K562 (cell line): ENCODE measurements at regions not wholly inside any gene's neighbourhood (a gene's known extent, or its start where the extent isn't known, plus 50 kb on each side); places are given as distances from the start of the nearest gene placed in this dataset.

Experiments used
- ATAC-seq: fragments of 200-7000 bp; cut with Tn5 transposase; 3 replicates; pipeline ENCODE4 v1.9.1; 2020; ENCODE audit warnings: moderate library complexity
- BruUV-seq: library from RNA; stranded (reverse); fragments of 400-500 nt; replicated peaks from 2 replicates; lab custom pipeline; 2021; lab: Mats Ljungman, UMichigan
- CTCF ChIA-PET: fragments of 300-600 bp; formaldehyde crosslinking; extraction: SDS; loops from one replicate; lab custom pipeline; 2021; ENCODE audit warnings: low intra/inter-chr PET ratio; lab: Yijun Ruan, JAX
- POLR2A ChIA-PET: fragments of 300-600, 350-650 bp; sonication (Branson Sonifier 250); formaldehyde crosslinking; extraction: SDS; loops from one replicate; lab custom pipeline; 2021; ENCODE audit warnings: antibody characterized with exemption, inconsistent platforms; lab: Yijun Ruan, JAX
- DNase-seq, 4 experiments: peaks; one replicate each; pipeline versions ENCODE4 v3.0.0 to v3.0.0-alpha.2; 2011 to 2018; ENCODE audit warnings: low spot score in 3 of 4, mixed read lengths in 3 of 4; ENCODE audit errors: extremely low read depth in 1 of 4
- FAIRE-seq: peaks from 2 replicates; lab custom pipeline; 2011; peaks lifted over from hg19 to GRCh38; lab: Jason Lieb, UNC
- H2AFZ ChIP-seq: 2 replicates; pipeline ENCODE4 v1.6.0; 2011; ENCODE audit warnings: low read depth, low read length, control low read depth, inconsistent platforms
- H3K27ac ChIP-seq: fragments of 200-600 bp; 3 replicates; pipeline ENCODE4 v1.8.0; 2011; ENCODE audit warnings: low read depth, mild to moderate bottlenecking, control low read depth, inconsistent platforms, low read length, moderate library complexity, mixed read lengths; ENCODE audit errors: extremely low read depth
- H3K27me3 ChIP-seq, 2 experiments: fragments of 300-600 bp in 1 of 2; 2 replicates in 1 of 2; 3 replicates in 1 of 2; pipeline versions ENCODE4 v1.6.0 to v1.8.0; 2011; ENCODE audit warnings: inconsistent platforms in 2 of 2, low read length in 2 of 2, mild to moderate bottlenecking in 1 of 2, mixed read lengths in 1 of 2, moderate library complexity in 1 of 2; ENCODE audit not compliant: control insufficient read depth in 2 of 2, insufficient read depth in 2 of 2
- H3K36me3 ChIP-seq: fragments of 300-600 bp; 3 replicates; pipeline ENCODE4 v1.8.0; 2011; ENCODE audit warnings: mild to moderate bottlenecking, low read length, inconsistent platforms; ENCODE audit not compliant: control insufficient read depth, insufficient read depth
- H3K4me1 ChIP-seq, 2 experiments: fragments of 200-600 bp in 1 of 2; replicated peaks in 1 of 2; 2 replicates in 1 of 2; 3 replicates in 1 of 2; pipeline versions ENCODE4 v1.5.1 to v1.8.0; 2011; ENCODE audit warnings: inconsistent platforms in 2 of 2, low read length in 2 of 2, mild to moderate bottlenecking in 1 of 2, mixed read lengths in 1 of 2, moderate library complexity in 1 of 2; ENCODE audit not compliant: control insufficient read depth in 2 of 2, insufficient read depth in 2 of 2
- H3K4me2 ChIP-seq: 2 replicates; pipeline ENCODE4 v1.6.1; 2011; ENCODE audit warnings: low read length, control low read depth, inconsistent platforms, mixed read lengths; ENCODE audit not compliant: insufficient read depth
- H3K4me3 ChIP-seq: fragments of 200-600 bp; sonication (generic), shearing (Covaris generic); 2 replicates; pipeline ENCODE4 v1.5.1; 2016; ENCODE audit warnings: control low read depth, inconsistent platforms
- H3K79me2 ChIP-seq: fragments of 200-600 bp; 3 replicates; pipeline ENCODE4 v1.8.0; 2011; ENCODE audit warnings: low read length, inconsistent platforms; ENCODE audit not compliant: control insufficient read depth, insufficient read depth
- H3K9ac ChIP-seq, 2 experiments: 2 replicates each; pipeline versions ENCODE4 v1.6.0 to v1.6.1; 2011; ENCODE audit warnings: low read depth in 2 of 2, low read length in 2 of 2, control low read depth in 1 of 2, inconsistent platforms in 1 of 2, mild to moderate bottlenecking in 1 of 2, mixed read lengths in 1 of 2; ENCODE audit not compliant: insufficient read depth in 1 of 2
- H3K9me1 ChIP-seq: one replicate; pipeline ENCODE4 v1.6.0; 2011; ENCODE audit warnings: inconsistent platforms, mild to moderate bottlenecking, low read length, moderate library complexity; ENCODE audit not compliant: control insufficient read depth, insufficient read depth
- H3K9me3 ChIP-seq: replicated peaks from 2 replicates; pipeline ENCODE4 v1.5.1; 2011; ENCODE audit warnings: low read depth, low read length, inconsistent platforms; ENCODE audit not compliant: control insufficient read depth, insufficient read depth
- H4K20me1 ChIP-seq: replicated peaks from 2 replicates; pipeline ENCODE4 v1.6.1; 2011; ENCODE audit warnings: low read length, inconsistent platforms, mixed read lengths; ENCODE audit not compliant: control insufficient read depth, insufficient read depth
- BCOR ChIP-seq: fragments of 450-650 bp; IDR thresholded peaks from 2 replicates; pipeline ENCODE4 v1.6.1; 2016
- CHD4 ChIP-seq: fragments of 200-600 bp; sonication (generic); IDR thresholded peaks from 3 replicates; pipeline ENCODE4 v1.6.1; 2012; ENCODE audit warnings: low read depth, mild to moderate bottlenecking, mixed read lengths, low read length, inconsistent platforms; ENCODE audit not compliant: insufficient read depth, insufficient replicate concordance, poor library complexity, severe bottlenecking
- CREBBP ChIP-seq: IDR thresholded peaks from one replicate; pipeline ENCODE4 v1.6.1; 2012; ENCODE audit warnings: low read depth, mild to moderate bottlenecking, control low read depth, inconsistent platforms, low read length
- JUN ChIP-seq, 2 experiments: sonication (generic) in 1 of 2; formaldehyde crosslinking in 1 of 2; IDR thresholded peaks; 2 replicates each; pipeline versions ENCODE4 v1.6.1 to v1.8.0; 2012 to 2022; ENCODE audit warnings: borderline replicate concordance in 2 of 2, mild to moderate bottlenecking in 2 of 2, improper control_type of control experiment in 1 of 2, low read depth in 1 of 2, low read length in 1 of 2, missing genetic modification reagents in 1 of 2
- NR4A1 ChIP-seq, 2 experiments: fragments of 250-450 bp in 1 of 2; fragments of 450-650 bp in 1 of 2; sonication (Bioruptor Pico) in 1 of 2; IDR thresholded peaks; 2 replicates each; pipeline versions ENCODE4 v1.4.0 to v1.6.1; 2016 to 2020; ENCODE audit warnings: mild to moderate bottlenecking in 2 of 2, missing compliant biosample characterization in 1 of 2, missing genetic modification characterization in 1 of 2, moderate library complexity in 1 of 2
- PHF8 ChIP-seq: fragments of 200-600 bp; sonication (generic); IDR thresholded peaks from 2 replicates; pipeline ENCODE4 v1.6.1; 2012; ENCODE audit warnings: mixed run types, mild to moderate bottlenecking, inconsistent platforms, low read length, moderate library complexity, borderline replicate concordance
- STAG1 ChIP-seq: sonication (generic); formaldehyde crosslinking; IDR thresholded peaks from 2 replicates; pipeline ENCODE4 v1.5.0; 2020; ENCODE audit warnings: missing genetic modification reagents, borderline replicate concordance
- ZFPM2 ChIP-seq: fragments of 250-450 bp; sonication (Bioruptor Pico); IDR thresholded peaks from 2 replicates; pipeline ENCODE4 v1.5.1; 2022; ENCODE audit warnings: mild to moderate bottlenecking
- ZNF239 ChIP-seq: fragments of 250-450 bp; sonication (Bioruptor Pico); IDR thresholded peaks from 2 replicates; pipeline ENCODE4 v1.4.0; 2020; ENCODE audit warnings: mild to moderate bottlenecking
- ZNF717 ChIP-seq: fragments of 250-450 bp; sonication (Bioruptor Pico); IDR thresholded peaks from 2 replicates; pipeline ENCODE4 v1.5.0; 2021
- WGBS: fragments of 100-300 bp; shearing (Covaris generic); methylation state at CpG from one replicate; pipeline ENCODE4 v1.1.6; 2016; ENCODE audit warnings: low coverage, mixed read lengths; ENCODE audit not compliant: insufficient coverage; ENCODE audit errors: missing lambda C conversion rate; 5-methylcytosine and 5-hydroxymethylcytosine counted together
- in situ Hi-C: fragments of 300-500 bp; cut with MboI; formaldehyde crosslinking; loops from 4 replicates; pipeline ENCODE4 v1.15.0; 2018; ENCODE audit warnings: inconsistent platforms, mixed read lengths
- intact Hi-C: fragments of 100-400 bp; cut with micrococcal nuclease; formaldehyde crosslinking; loops from 2 replicates; pipeline ENCODE4 v1.14.2; 2022
- TF ChIP-seq, protein P1 (sequence below): fragments of 250-450 bp; sonication (Bioruptor Pico); IDR thresholded peaks from 2 replicates; pipeline ENCODE4 v1.8.0; 2022; ENCODE audit warnings: moderate library complexity, mild to moderate bottlenecking, inconsistent platforms
- TF ChIP-seq, protein P2 (sequence below): fragments of 450-650 bp; IDR thresholded peaks from 2 replicates; pipeline ENCODE4 v1.6.1; 2014; ENCODE audit warnings: low read depth, mild to moderate bottlenecking, moderate library complexity, borderline replicate concordance

DNA sequence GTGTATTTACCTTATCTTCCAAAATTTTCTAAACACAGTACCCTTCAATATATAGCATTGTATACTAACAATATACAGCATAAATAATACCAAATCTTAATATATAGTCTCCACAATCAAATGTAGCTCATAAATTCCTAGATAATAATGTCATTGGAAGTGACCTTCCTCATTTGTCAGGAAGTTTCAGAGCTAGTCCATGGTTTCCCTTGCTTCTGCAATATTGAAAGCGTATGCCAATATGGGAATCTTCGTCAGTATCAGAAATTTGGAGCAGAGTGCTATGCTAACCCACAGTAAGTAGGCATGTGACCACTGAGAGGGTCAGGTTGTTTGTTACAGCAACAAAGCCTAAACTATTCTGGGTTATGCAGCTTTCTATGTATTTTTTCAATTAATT lies 774.9 kb upstream of the CDH10 start:
- H3K4me3 ChIP-seq: no peak overlapping the region
- FAIRE-seq (no peak), ATAC-seq (no peak)
- no peaks in the 10 kb centered on the region for H3K79me2 ChIP-seq
- no peak for TF ChIP-seq BCOR
- TF ChIP-seq ZFPM2 (CRISPR knock-in tag): no peak
- TF ChIP-seq CREBBP: no peak
- TF ChIP-seq ZNF717 (CRISPR knock-in tag): no peak
- no peak for TF ChIP-seq CHD4
- TF ChIP-seq, protein P1, sequence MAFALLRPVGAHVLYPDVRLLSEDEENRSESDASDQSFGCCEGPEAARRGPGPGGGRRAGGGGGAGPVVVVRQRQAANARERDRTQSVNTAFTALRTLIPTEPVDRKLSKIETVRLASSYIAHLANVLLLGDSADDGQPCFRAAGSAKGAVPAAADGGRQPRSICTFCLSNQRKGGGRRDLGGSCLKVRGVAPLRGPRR (CRISPR knock-in tag): no peak
- TF ChIP-seq, protein P2, sequence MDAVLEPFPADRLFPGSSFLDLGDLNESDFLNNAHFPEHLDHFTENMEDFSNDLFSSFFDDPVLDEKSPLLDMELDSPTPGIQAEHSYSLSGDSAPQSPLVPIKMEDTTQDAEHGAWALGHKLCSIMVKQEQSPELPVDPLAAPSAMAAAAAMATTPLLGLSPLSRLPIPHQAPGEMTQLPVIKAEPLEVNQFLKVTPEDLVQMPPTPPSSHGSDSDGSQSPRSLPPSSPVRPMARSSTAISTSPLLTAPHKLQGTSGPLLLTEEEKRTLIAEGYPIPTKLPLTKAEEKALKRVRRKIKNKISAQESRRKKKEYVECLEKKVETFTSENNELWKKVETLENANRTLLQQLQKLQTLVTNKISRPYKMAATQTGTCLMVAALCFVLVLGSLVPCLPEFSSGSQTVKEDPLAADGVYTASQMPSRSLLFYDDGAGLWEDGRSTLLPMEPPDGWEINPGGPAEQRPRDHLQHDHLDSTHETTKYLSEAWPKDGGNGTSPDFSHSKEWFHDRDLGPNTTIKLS: no peak
- TF ChIP-seq STAG1: no peak
- TF ChIP-seq ZNF239: no peak
- TF ChIP-seq NR4A1 (CRISPR knock-in tag; IDR thresholded peaks at IDR 0.05): no peak
- TF ChIP-seq NR4A1 (tag; IDR thresholded peaks at IDR 0.05): no peak
- no peak for TF ChIP-seq JUN (IDR thresholded peaks at IDR 0.05; ENCODE audit: borderline replicate concordance, low read depth, low read length)
- TF ChIP-seq JUN (CRISPR knock-in tag; IDR thresholded peaks at IDR 0.05; ENCODE audit: borderline replicate concordance): no peak
- TF ChIP-seq PHF8: no peak
- TF ChIP-seq, all 486 proteins: peak for 0
- DNase-seq: no peak
- CTCF ChIA-PET: no interaction called here
- Histone ChIP-seq H3K9ac (no peak overlapping the region), H3K36me3 (no peaks in the 10 kb centered on the region), H4K20me1 (no peaks in the 10 kb centered on the region), H3K9me3 (no peaks in the 10 kb centered on the region), H3K27ac (no peak overlapping the region), H3K4me1 (no peaks in the 10 kb centered on the region), H2AFZ (no peak overlapping the region), H3K4me2 (no peak overlapping the region), H3K9me1 (no peaks in the 10 kb centered on the region), H3K27me3 (no peaks in the 10 kb centered on the region)
- intact Hi-C loops (no loop called here), in situ Hi-C loops (no loop called here)
- 0% methylated on average over 2 of the region's 2 CpGs for WGBS
- POLR2A ChIA-PET: no interaction called here
- no TSS peak for BruUV-seq
